H1 (cell line): ENCODE measurements at regions not wholly inside any gene's neighbourhood (a gene's known extent, or its start where the extent isn't known, plus 50 kb on each side); places are given as distances from the start of the nearest gene placed in this dataset.

ENCODE experiments used
- NRF1 ChIP-seq: IDR thresholded peaks from 2 replicates; pipeline ENCODE4 v1.6.1; 2011; ENCODE audit warnings: mild to moderate bottlenecking, low read depth, low read length, improper control_type of control experiment
- RFX5 ChIP-seq: IDR thresholded peaks from 2 replicates; pipeline ENCODE4 v1.6.1; 2011; ENCODE audit warnings: low read depth, low read length, improper control_type of control experiment, borderline replicate concordance
- TF ChIP-seq, protein P1 (sequence below): IDR thresholded peaks from 2 replicates; pipeline ENCODE4 v1.6.1; 2011; ENCODE audit warnings: low read depth, mild to moderate bottlenecking, low read length; ENCODE audit not compliant: insufficient read depth

DNA sequence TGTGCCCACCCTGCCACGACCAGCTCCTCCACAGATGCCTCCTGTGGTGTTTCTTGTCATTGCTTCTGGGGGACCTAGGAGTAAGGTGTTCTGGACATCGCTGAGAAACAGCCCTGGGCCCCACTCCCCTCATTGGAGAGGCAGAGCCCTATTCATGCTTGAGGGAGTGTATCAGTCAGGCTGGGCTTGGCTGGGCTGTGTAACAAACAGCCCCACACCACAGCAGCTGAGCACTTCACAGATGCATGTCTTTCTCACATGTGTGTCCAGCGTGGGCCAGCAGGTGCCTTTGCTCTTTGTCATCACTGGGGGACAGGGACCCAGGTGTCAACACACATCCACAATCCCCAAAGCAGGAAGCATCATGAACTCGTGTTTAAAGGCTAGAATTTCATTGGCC, 65.1 kb upstream of the FBRSL1 start (continued):
- TF ChIP-seq RFX5, result no peak
- TF ChIP-seq, protein P1, sequence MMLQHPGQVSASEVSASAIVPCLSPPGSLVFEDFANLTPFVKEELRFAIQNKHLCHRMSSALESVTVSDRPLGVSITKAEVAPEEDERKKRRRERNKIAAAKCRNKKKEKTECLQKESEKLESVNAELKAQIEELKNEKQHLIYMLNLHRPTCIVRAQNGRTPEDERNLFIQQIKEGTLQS, result no peak
- no peak for TF ChIP-seq NRF1
